DND-41 (cell line): ENCODE measurements at regions not wholly inside any gene's neighbourhood (a gene's known extent, or its start where the extent isn't known, plus 50 kb on each side); places are given as distances from the start of the nearest gene placed in this dataset.

Experiments used
- CTCF ChIP-seq: IDR thresholded peaks from 2 replicates; pipeline ENCODE4 v1.5.1; 2012; ENCODE audit warnings: borderline replicate concordance, low read length, moderate library complexity, mild to moderate bottlenecking; ENCODE audit not compliant: poor library complexity, severe bottlenecking; ENCODE audit errors: extremely low read depth
- EZH2 ChIP-seq: IDR thresholded peaks from 3 replicates; pipeline ENCODE4 v1.6.1; 2012; ENCODE audit warnings: borderline replicate concordance, low read depth, mild to moderate bottlenecking, moderate library complexity, low read length, inconsistent platforms; ENCODE audit not compliant: severe bottlenecking

- no peak for TF ChIP-seq CTCF
- no peak for TF ChIP-seq EZH2
These were observed 168.4 kb downstream of the ALG10B start for GRCh38 chr12:38484821-38485449.
